ENCODE measurements at regions not wholly inside any gene's neighbourhood (a gene's known extent, or its start where the extent isn't known, plus 50 kb on each side); places are given as distances from the start of the nearest gene placed in this dataset.

DNA sequence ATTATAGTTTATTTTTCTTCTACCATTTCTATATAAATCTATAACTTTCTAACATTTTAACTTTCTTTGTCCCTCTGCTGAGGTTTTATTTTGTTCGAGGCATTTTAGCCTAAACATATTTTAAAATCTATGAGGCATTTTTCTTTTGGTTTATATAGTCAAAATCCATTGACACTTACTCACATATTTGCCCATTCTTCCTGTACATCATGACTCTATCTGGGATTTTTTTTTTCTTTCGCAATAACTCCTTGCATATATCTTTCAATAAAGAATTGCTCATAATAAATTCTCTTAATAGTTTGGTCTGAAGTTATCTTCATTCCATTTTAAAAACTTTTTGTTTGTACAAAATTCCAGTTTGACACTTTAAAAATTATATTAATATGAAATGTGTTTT lies 632.3 kb downstream of the TLE4 start:
- Histone ChIP-seq H3K36me3 (ENCODE audit: insufficient read depth, low read length) (no peaks in the 10 kb centered on the region), H2AFZ (ENCODE audit: low read length) (no peak overlapping the region), H3K4me2 (ENCODE audit: low read depth, low read length, poor library complexity, severe bottlenecking) (no peak overlapping the region), H4K20me1 (ENCODE audit: insufficient read depth, low read length, poor library complexity, severe bottlenecking) (no peaks in the 10 kb centered on the region), H3K27me3 (ENCODE audit: insufficient read depth, low read length, poor library complexity, severe bottlenecking) (no peaks in the 10 kb centered on the region), H3K9me3 (ENCODE audit: insufficient read depth, low read depth, low read length) (no peaks in the 10 kb centered on the region), H3K79me2 (ENCODE audit: insufficient read depth, low read length) (no peaks in the 10 kb centered on the region), H3K9ac (ENCODE audit: low read depth, low read length, poor library complexity, severe bottlenecking) (no peak overlapping the region), H3F3A (ENCODE audit: low read depth) (no peaks in the 10 kb centered on the region), H3K4me3 (ENCODE audit: low read length, poor library complexity, severe bottlenecking) (no peak overlapping the region), H3K4me1 (ENCODE audit: insufficient read depth, low read length, poor library complexity, severe bottlenecking) (no peaks in the 10 kb centered on the region), H3K9me2 (replicated peaks; ENCODE audit: low read depth, low read length) (no peaks in the 10 kb centered on the region)
- TF ChIP-seq EZH2phosphoT487 (IDR thresholded peaks at IDR 0.05; ENCODE audit: borderline replicate concordance): no peak
- TF ChIP-seq, protein P1, sequence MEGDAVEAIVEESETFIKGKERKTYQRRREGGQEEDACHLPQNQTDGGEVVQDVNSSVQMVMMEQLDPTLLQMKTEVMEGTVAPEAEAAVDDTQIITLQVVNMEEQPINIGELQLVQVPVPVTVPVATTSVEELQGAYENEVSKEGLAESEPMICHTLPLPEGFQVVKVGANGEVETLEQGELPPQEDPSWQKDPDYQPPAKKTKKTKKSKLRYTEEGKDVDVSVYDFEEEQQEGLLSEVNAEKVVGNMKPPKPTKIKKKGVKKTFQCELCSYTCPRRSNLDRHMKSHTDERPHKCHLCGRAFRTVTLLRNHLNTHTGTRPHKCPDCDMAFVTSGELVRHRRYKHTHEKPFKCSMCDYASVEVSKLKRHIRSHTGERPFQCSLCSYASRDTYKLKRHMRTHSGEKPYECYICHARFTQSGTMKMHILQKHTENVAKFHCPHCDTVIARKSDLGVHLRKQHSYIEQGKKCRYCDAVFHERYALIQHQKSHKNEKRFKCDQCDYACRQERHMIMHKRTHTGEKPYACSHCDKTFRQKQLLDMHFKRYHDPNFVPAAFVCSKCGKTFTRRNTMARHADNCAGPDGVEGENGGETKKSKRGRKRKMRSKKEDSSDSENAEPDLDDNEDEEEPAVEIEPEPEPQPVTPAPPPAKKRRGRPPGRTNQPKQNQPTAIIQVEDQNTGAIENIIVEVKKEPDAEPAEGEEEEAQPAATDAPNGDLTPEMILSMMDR (conservative IDR thresholded peaks at IDR 0.05; ENCODE audit: low read length): no peak

DNA sequence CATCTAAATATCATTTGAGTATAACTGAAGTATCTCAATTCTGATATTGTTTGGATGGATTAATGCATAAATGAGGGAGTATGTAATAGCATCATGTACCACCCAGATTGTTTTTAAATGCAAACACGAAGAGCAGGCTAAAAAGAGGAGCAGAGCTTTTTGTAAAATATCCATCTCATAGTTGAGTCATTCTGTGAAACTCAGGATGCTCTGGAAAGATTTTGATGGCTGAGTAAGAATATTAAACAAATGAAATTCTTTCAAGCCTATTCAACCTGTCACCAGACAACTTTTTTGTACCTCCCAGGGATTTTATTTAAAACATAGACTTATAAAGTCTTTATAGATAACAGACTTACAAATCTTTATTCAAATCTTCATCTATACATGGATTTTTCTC lies 625.9 kb downstream of the TLE4 start:
- Histone ChIP-seq H3K27me3 (ENCODE audit: insufficient read depth, low read length, poor library complexity, severe bottlenecking) (no peaks in the 10 kb centered on the region), H2AFZ (ENCODE audit: low read length) (no peak overlapping the region), H3K4me2 (ENCODE audit: low read depth, low read length, poor library complexity, severe bottlenecking) (no peak overlapping the region), H3K4me1 (ENCODE audit: insufficient read depth, low read length, poor library complexity, severe bottlenecking) (no peaks in the 10 kb centered on the region), H3K9me2 (replicated peaks; ENCODE audit: low read depth, low read length) (no peaks in the 10 kb centered on the region), H4K20me1 (ENCODE audit: insufficient read depth, low read length, poor library complexity, severe bottlenecking) (no peaks in the 10 kb centered on the region), H3K9ac (ENCODE audit: low read depth, low read length, poor library complexity, severe bottlenecking) (no peak overlapping the region), H3K9me3 (ENCODE audit: insufficient read depth, low read depth, low read length) (no peaks in the 10 kb centered on the region), H3K36me3 (ENCODE audit: insufficient read depth, low read length) (no peaks in the 10 kb centered on the region), H3K4me3 (ENCODE audit: low read length, poor library complexity, severe bottlenecking) (no peak overlapping the region), H3F3A (ENCODE audit: low read depth) (no peaks in the 10 kb centered on the region), H3K79me2 (ENCODE audit: insufficient read depth, low read length) (no peaks in the 10 kb centered on the region)
- TF ChIP-seq EZH2phosphoT487 (IDR thresholded peaks at IDR 0.05; ENCODE audit: borderline replicate concordance): no peak
- TF ChIP-seq, protein P1 (conservative IDR thresholded peaks at IDR 0.05; ENCODE audit: low read length): no peak

DNA sequence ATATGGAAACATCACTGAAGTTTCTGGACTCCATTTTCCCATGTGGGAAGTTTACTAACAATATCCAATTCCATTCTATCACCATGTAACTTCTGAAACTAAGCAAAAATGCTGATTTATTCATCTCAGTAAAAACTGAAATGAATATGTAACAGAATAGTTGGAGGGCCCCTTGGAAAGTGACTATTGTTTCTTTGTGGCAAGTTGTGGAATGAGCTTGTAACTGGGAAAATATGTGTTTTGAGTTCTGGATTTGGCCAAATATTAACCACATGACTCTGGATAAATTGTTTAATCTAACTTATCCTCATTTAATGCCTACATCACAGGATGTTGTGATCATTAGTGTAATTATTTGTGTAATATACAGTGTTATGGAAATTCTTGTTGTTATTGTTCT lies 619.3 kb downstream of the TLE4 start:
- Histone ChIP-seq H3K4me3 (ENCODE audit: low read length, poor library complexity, severe bottlenecking) (no peak overlapping the region), H3K9me3 (ENCODE audit: insufficient read depth, low read depth, low read length) (no peaks in the 10 kb centered on the region), H3K4me1 (ENCODE audit: insufficient read depth, low read length, poor library complexity, severe bottlenecking) (no peaks in the 10 kb centered on the region), H3K4me2 (ENCODE audit: low read depth, low read length, poor library complexity, severe bottlenecking) (no peak overlapping the region), H4K20me1 (ENCODE audit: insufficient read depth, low read length, poor library complexity, severe bottlenecking) (no peaks in the 10 kb centered on the region), H3K79me2 (ENCODE audit: insufficient read depth, low read length) (no peaks in the 10 kb centered on the region), H3K9me2 (replicated peaks; ENCODE audit: low read depth, low read length) (no peaks in the 10 kb centered on the region), H2AFZ (ENCODE audit: low read length) (peak overlapping the region; percentile 37; the same call in 1 of the 2 replicates), H3F3A (ENCODE audit: low read depth) (no peaks in the 10 kb centered on the region), H3K9ac (ENCODE audit: low read depth, low read length, poor library complexity, severe bottlenecking) (no peak overlapping the region), H3K36me3 (ENCODE audit: insufficient read depth, low read length) (no peaks in the 10 kb centered on the region), H3K27me3 (ENCODE audit: insufficient read depth, low read length, poor library complexity, severe bottlenecking) (no peaks in the 10 kb centered on the region)
- TF ChIP-seq, protein P1 (conservative IDR thresholded peaks at IDR 0.05; ENCODE audit: low read length): no peak
- TF ChIP-seq EZH2phosphoT487 (IDR thresholded peaks at IDR 0.05; ENCODE audit: borderline replicate concordance): no peak

Data from Loucy (cell line).